ENCODE measurements at regions not wholly inside any gene's neighbourhood (a gene's known extent, or its start where the extent isn't known, plus 50 kb on each side); places are given as distances from the start of the nearest gene placed in this dataset.

DNA sequence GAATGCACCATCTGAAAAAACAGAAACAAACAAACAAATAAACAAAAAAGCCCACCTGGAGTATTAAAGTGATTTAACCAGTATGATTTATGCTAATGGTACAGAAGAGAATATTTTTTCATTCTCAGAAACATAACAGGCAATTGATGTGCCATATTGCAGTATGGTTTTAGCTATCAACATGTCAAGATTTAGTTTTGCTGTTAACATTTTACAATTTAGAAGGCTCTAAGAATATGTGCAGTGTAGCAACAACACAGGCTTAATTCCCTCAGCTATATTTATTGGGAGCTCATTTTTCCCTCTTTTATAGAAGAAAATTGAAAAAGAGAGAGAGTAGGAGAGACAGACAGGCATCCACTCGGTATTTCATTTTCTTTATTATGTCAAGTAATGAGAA, 1022.7 kb upstream of the CITED2 start:
- ATAC-seq (ENCODE audit: low read depth in 2 of 2) = no peak
- Histone ChIP-seq H3K4me1 (ENCODE audit: control insufficient read depth, insufficient read depth, low read length, poor library complexity, severe bottlenecking) (no peaks in the 10 kb centered on the region), H3K36me3 (ENCODE audit: control insufficient read depth, insufficient read depth, low read length) (no peaks in the 10 kb centered on the region), H3K27ac (ENCODE audit: insufficient read depth, low read length, poor library complexity, severe bottlenecking) (no peak overlapping the region), H3K9me3 (ENCODE audit: control insufficient read depth in 2 of 2, low read length in 2 of 2) (no peaks in the 10 kb centered on the region), H3K27me3 (ENCODE audit: control insufficient read depth, insufficient read depth, low read length) (no peaks in the 10 kb centered on the region), H3K4me3 (ENCODE audit: low read depth, low read length) (no peak overlapping the region)
- peaks cover 0 to 3% (median 0%) of the 10 kb centered on the region in 7 donors for H3K9me3 Mint-ChIP-seq
- no peaks in the 10 kb centered on the region for H3K4me1 Mint-ChIP-seq
- no peaks in the 10 kb centered on the region for H3K27me3 Mint-ChIP-seq
- no peaks in the 10 kb centered on the region for H3K36me3 Mint-ChIP-seq
- H3K4me3 Mint-ChIP-seq = no peak overlapping the region
- no peak overlapping the region for H3K27ac Mint-ChIP-seq
- DNase-seq = no peak

DNA sequence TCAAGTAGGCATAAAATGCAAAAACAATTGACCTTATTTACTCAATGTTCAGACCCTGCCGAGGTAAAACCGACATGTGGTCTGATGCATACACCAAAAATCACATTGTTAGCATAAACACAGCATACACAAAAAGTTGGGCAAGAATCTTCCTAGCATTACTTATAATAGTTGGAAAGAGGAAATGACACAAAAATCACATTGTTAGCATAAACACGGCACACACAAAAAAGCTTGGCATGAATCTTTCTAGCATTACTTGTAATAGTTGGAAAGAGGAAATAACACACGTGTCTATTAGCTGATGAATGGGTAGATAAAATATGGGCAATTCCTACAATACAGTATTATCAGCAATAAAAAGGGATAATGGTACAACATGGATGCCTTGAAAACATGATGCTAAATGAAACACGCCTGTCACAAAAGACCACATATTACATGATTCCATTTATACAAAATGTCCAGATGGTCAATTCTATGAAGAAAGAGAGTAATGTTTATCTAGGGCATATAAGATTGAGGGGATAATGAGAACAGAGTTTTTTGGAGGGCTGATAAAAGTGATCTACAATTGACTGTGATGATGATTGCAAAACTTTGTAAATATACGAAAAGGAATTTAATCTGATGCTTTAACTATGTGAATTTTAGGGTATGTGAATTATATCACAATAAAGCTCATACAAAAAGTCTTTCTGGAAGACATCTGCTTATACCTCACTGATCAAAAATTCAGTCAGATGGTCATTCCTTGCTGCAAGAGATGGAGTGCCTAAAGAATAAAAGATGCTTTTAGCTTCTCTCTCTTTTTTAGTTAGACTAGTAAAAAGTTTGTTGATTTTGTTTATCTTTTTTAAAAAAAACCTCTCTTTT, 1019.5 kb upstream of the CITED2 start:
- DNase-seq (no peak), ATAC-seq (ENCODE audit: low read depth in 2 of 2) (no peak)
- H3K27ac Mint-ChIP-seq = no peak overlapping the region
- no peaks in the 10 kb centered on the region for H3K36me3 Mint-ChIP-seq
- H3K4me3 ChIP-seq (ENCODE audit: low read depth, low read length) = no peak overlapping the region
- no peaks in the 10 kb centered on the region for H3K36me3 ChIP-seq (ENCODE audit: control insufficient read depth, insufficient read depth, low read length)
- H3K4me1 Mint-ChIP-seq = no peaks in the 10 kb centered on the region
- peaks cover 0 to 2% (median 0%) of the 10 kb centered on the region in 7 donors for H3K9me3 Mint-ChIP-seq
- H3K4me1 ChIP-seq (ENCODE audit: control insufficient read depth, insufficient read depth, low read length, poor library complexity, severe bottlenecking) = no peaks in the 10 kb centered on the region
- H3K27me3 ChIP-seq (ENCODE audit: control insufficient read depth, insufficient read depth, low read length) = no peaks in the 10 kb centered on the region
- no peak overlapping the region for H3K27ac ChIP-seq (ENCODE audit: insufficient read depth, low read length, poor library complexity, severe bottlenecking)
- H3K27me3 Mint-ChIP-seq = no peaks in the 10 kb centered on the region
- no peak overlapping the region for H3K4me3 Mint-ChIP-seq
- H3K9me3 ChIP-seq (ENCODE audit: control insufficient read depth in 2 of 2, low read length in 2 of 2) = no peaks in the 10 kb centered on the region

DNA sequence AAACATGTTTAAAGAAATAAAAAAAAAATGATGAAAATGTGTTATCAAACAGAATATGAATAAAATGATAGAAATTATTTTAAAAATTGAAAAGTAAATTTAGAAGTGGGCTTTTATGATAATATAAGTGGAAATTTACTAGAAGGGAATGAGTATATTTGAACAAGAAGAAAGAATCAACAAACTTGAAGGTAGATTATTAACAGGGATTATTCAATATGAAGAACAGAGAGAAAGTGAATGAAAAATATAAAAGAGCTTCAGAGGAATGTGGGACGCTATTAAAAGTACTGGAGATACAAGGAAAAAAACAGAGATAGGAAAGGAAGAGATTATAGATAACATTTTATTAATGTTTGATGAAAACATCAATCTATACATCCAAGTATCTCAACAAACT, 1014.4 kb upstream of the CITED2 start:
- H3K27ac ChIP-seq (ENCODE audit: insufficient read depth, low read length, poor library complexity, severe bottlenecking) = no peak overlapping the region
- H3K36me3 ChIP-seq (ENCODE audit: control insufficient read depth, insufficient read depth, low read length) = no peaks in the 10 kb centered on the region
- H3K4me1 ChIP-seq (ENCODE audit: control insufficient read depth, insufficient read depth, low read length, poor library complexity, severe bottlenecking) = no peaks in the 10 kb centered on the region
- no peaks in the 10 kb centered on the region for H3K36me3 Mint-ChIP-seq
- no peak overlapping the region for H3K4me3 ChIP-seq (ENCODE audit: low read depth, low read length)
- no peak for ATAC-seq (ENCODE audit: low read depth in 2 of 2)
- H3K4me3 Mint-ChIP-seq = no peak overlapping the region
- no peaks in the 10 kb centered on the region for H3K27me3 Mint-ChIP-seq
- no peaks in the 10 kb centered on the region for H3K27me3 ChIP-seq (ENCODE audit: control insufficient read depth, insufficient read depth, low read length)
- no peak overlapping the region for H3K27ac Mint-ChIP-seq
- H3K4me1 Mint-ChIP-seq = no peaks in the 10 kb centered on the region
- H3K9me3 Mint-ChIP-seq = peaks cover 0 to 8% (median 2%) of the 10 kb centered on the region in 7 donors
- no peak for DNase-seq
- no peaks in the 10 kb centered on the region for H3K9me3 ChIP-seq (ENCODE audit: control insufficient read depth in 2 of 2, low read length in 2 of 2)

DNA sequence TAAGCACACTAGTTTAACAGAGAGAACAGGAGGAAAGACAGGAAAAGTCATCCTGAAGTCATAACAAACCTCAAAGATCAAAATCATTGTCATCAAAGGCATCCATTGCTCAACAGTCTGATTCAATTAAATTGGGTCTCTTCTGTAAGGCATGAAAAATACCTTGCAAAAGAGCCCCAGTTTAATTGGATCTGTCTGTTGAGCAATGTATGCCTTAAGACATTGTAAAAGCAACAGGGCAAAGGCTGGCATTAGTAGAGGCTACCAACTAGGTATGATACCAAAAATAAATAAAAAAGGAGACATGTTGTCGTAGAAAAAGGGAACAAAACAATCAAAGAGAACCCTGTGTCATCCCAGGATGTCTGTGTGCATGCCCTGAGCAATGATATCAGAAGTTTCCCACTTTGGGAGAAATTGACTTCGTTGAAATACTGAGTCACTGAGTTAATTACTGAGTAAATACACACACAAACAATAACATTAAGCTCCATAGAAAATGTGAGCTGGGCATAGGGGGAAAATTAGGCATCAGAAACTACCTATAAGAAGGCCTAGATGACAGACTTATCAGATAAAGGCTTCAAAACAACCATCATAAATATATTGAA, 1013.8 kb upstream of the CITED2 start:
- Mint-ChIP-seq H3K9me3 (peaks cover 0 to 8% (median 2%) of the 10 kb centered on the region in 7 donors), H3K4me3 (no peak overlapping the region), H3K4me1 (no peaks in the 10 kb centered on the region), H3K36me3 (no peaks in the 10 kb centered on the region), H3K27me3 (no peaks in the 10 kb centered on the region), H3K27ac (no peak overlapping the region)
- no peaks in the 10 kb centered on the region for H3K27me3 ChIP-seq (ENCODE audit: control insufficient read depth, insufficient read depth, low read length)
- no peak overlapping the region for H3K27ac ChIP-seq (ENCODE audit: insufficient read depth, low read length, poor library complexity, severe bottlenecking)
- H3K4me1 ChIP-seq (ENCODE audit: control insufficient read depth, insufficient read depth, low read length, poor library complexity, severe bottlenecking) = no peaks in the 10 kb centered on the region
- H3K4me3 ChIP-seq (ENCODE audit: low read depth, low read length) = no peak overlapping the region
- H3K36me3 ChIP-seq (ENCODE audit: control insufficient read depth, insufficient read depth, low read length) = no peaks in the 10 kb centered on the region
- no peaks in the 10 kb centered on the region for H3K9me3 ChIP-seq (ENCODE audit: control insufficient read depth in 2 of 2, low read length in 2 of 2)
- ATAC-seq (ENCODE audit: low read depth in 2 of 2) = no peak
- DNase-seq = no peak

DNA sequence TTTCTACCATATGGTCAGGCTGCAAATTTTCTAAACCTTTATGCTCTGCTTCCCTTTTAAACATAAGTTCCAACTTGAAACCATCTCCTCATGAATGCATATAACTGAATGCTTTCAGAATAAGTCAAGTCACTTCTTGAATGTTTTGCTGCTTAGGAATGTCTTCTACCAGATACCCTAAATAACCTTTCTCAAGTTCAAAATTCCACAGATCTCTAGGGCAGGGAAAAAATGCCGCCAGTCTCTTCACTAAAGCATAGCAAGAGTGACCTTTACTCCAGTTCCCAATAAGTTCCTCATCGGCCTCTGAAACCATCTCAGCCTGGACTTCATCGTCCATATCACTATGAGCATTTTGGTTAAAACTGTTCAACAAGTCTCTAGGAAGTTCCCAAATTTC, 1011.2 kb upstream of the CITED2 start:
- H3K27me3 Mint-ChIP-seq = no peaks in the 10 kb centered on the region
- no peak for DNase-seq
- no peaks in the 10 kb centered on the region for H3K4me1 ChIP-seq (ENCODE audit: control insufficient read depth, insufficient read depth, low read length, poor library complexity, severe bottlenecking)
- no peaks in the 10 kb centered on the region for H3K27me3 ChIP-seq (ENCODE audit: control insufficient read depth, insufficient read depth, low read length)
- H3K4me3 Mint-ChIP-seq = no peak overlapping the region
- no peaks in the 10 kb centered on the region for H3K9me3 ChIP-seq (ENCODE audit: control insufficient read depth in 2 of 2, low read length in 2 of 2)
- H3K36me3 Mint-ChIP-seq = no peaks in the 10 kb centered on the region
- H3K36me3 ChIP-seq (ENCODE audit: control insufficient read depth, insufficient read depth, low read length) = no peaks in the 10 kb centered on the region
- no peak for ATAC-seq (ENCODE audit: low read depth in 2 of 2)
- H3K27ac ChIP-seq (ENCODE audit: insufficient read depth, low read length, poor library complexity, severe bottlenecking) = no peak overlapping the region
- H3K4me1 Mint-ChIP-seq = no peaks in the 10 kb centered on the region
- H3K9me3 Mint-ChIP-seq = peaks cover 0 to 8% (median 2%) of the 10 kb centered on the region in 7 donors
- H3K27ac Mint-ChIP-seq = no peak overlapping the region
- no peak overlapping the region for H3K4me3 ChIP-seq (ENCODE audit: low read depth, low read length)

DNA sequence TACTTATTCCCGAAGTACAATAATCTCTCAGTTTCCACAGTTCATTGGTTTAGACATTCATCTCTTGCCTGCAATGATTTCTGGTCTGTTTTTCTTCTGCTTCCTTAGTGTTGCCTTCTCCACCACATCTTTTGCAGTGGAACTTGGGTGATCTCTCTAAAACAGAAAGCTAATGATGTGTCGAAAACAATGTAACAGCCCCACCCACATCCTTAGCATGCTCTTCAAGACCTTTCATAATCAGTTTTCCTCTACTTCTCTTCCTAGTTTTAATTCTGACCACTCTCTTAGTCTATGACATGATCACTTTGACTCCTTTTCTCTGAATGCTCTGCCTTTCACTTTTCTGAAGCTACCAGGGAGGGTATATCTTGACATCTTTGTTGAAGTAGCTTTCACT, 1007.9 kb upstream of the CITED2 start:
- H3K4me1 Mint-ChIP-seq = no peaks in the 10 kb centered on the region
- Histone ChIP-seq H3K27ac (ENCODE audit: insufficient read depth, low read length, poor library complexity, severe bottlenecking) (no peak overlapping the region), H3K36me3 (ENCODE audit: control insufficient read depth, insufficient read depth, low read length) (no peaks in the 10 kb centered on the region), H3K4me3 (ENCODE audit: low read depth, low read length) (no peak overlapping the region), H3K4me1 (ENCODE audit: control insufficient read depth, insufficient read depth, low read length, poor library complexity, severe bottlenecking) (no peaks in the 10 kb centered on the region), H3K9me3 (ENCODE audit: control insufficient read depth in 2 of 2, low read length in 2 of 2) (no peaks in the 10 kb centered on the region), H3K27me3 (ENCODE audit: control insufficient read depth, insufficient read depth, low read length) (no peaks in the 10 kb centered on the region)
- H3K27me3 Mint-ChIP-seq = no peaks in the 10 kb centered on the region
- peaks cover 0 to 4% (median 3%) of the 10 kb centered on the region in 7 donors for H3K9me3 Mint-ChIP-seq
- DNase-seq (no peak), ATAC-seq (ENCODE audit: low read depth in 2 of 2) (no peak)
- no peak overlapping the region for H3K27ac Mint-ChIP-seq
- H3K4me3 Mint-ChIP-seq = no peak overlapping the region
- no peaks in the 10 kb centered on the region for H3K36me3 Mint-ChIP-seq

DNA sequence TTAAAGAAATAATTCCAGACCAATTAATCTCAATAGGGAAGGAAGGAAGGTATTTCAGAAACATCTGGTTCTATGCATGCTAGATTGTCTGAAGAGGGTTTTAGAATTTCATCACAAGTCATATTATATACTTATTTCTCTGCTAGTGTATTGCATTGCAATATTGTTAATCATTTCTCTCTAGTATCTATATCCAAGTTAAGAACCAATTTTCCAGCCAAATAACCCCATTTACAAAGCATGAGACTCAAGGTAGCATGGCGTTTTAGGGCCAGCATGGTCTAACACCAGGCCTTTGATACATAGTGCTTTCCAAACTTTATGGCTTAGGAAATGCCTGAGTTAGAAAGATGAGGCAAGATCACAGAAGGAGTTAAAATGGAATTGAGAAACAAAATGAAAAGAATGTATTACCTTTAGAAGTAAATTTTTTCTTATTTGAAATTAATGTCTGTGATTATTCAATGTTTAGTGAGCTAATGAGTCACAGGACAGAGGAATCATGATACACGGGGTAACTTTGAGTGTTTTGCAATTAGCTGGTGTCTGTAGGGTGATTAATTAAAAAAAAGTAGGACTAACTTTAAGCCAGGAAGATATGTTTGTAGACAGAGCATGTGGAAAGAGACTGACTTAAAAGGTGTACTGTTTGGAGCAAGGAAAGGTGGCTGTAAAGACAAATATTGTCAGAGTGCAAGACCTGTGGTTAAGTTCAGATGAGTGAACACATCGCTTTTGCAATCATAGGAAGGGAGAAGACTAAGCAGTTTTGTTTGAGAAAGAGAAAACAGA, 1006.2 kb upstream of the CITED2 start:
- H3K27ac ChIP-seq (ENCODE audit: insufficient read depth, low read length, poor library complexity, severe bottlenecking) = no peak overlapping the region
- no peaks in the 10 kb centered on the region for H3K36me3 ChIP-seq (ENCODE audit: control insufficient read depth, insufficient read depth, low read length)
- Mint-ChIP-seq H3K36me3 (no peaks in the 10 kb centered on the region), H3K9me3 (peaks cover 1 to 4% (median 2%) of the 10 kb centered on the region in 7 donors), H3K4me1 (no peaks in the 10 kb centered on the region), H3K27ac (no peak overlapping the region), H3K27me3 (no peaks in the 10 kb centered on the region), H3K4me3 (no peak overlapping the region)
- H3K4me1 ChIP-seq (ENCODE audit: control insufficient read depth, insufficient read depth, low read length, poor library complexity, severe bottlenecking) = no peaks in the 10 kb centered on the region
- no peaks in the 10 kb centered on the region for H3K27me3 ChIP-seq (ENCODE audit: control insufficient read depth, insufficient read depth, low read length)
- H3K9me3 ChIP-seq (ENCODE audit: control insufficient read depth in 2 of 2, low read length in 2 of 2) = no peaks in the 10 kb centered on the region
- no peak for DNase-seq
- H3K4me3 ChIP-seq (ENCODE audit: low read depth, low read length) = no peak overlapping the region
- no peak for ATAC-seq (ENCODE audit: low read depth in 2 of 2)

Data from CD4-positive, CD25-positive, alpha-beta regulatory T cell (primary cell).